Testis (tissue), 2 donors: ENCODE measurements at regions not wholly inside any gene's neighbourhood (a gene's known extent, or its start where the extent isn't known, plus 50 kb on each side); places are given as distances from the start of the nearest gene placed in this dataset.

Experiments used
- CTCF ChIP-seq, 3 experiments: fragments of 450-650 bp in 2 of 3; fragments of 200-600 bp in 1 of 3; sonication (generic) in 1 of 3; IDR thresholded peaks; one replicate each; pipeline ENCODE4 v1.5.1; 2016 to 2019; ENCODE audit warnings: antibody characterized with exemption in 3 of 3, mild to moderate bottlenecking in 2 of 3, moderate library complexity in 1 of 3
- POLR2A ChIP-seq: fragments of 450-650 bp; IDR thresholded peaks from one replicate; pipeline ENCODE4 v1.6.1; 2017; ENCODE audit warnings: antibody characterized with exemption, mild to moderate bottlenecking, moderate library complexity

- TF ChIP-seq POLR2A = no peak
- no peak for TF ChIP-seq CTCF (IDR thresholded peaks at IDR 0.05)
Observed at GRCh38 chr9:16157216-16157615, 604.4 kb downstream of the CCDC171 start.
